ENCODE measurements at regions not wholly inside any gene's neighbourhood (a gene's known extent, or its start where the extent isn't known, plus 50 kb on each side); places are given as distances from the start of the nearest gene placed in this dataset.
"Not testable (repeated sequence)": the region's sequence is repeated elsewhere in the genome, so short reads cannot be mapped to it uniquely, and the experiment has no call there.

- TF ChIP-seq MAX (IDR thresholded peaks at IDR 0.05; ENCODE audit: low read depth, low read length) (no peak), MYC (IDR thresholded peaks at IDR 0.05; ENCODE audit: low read depth, low read length) (no peak), CTCF (IDR thresholded peaks at IDR 0.05; ENCODE audit: low read depth, low read length) (no peak), POLR2A (IDR thresholded peaks at IDR 0.05; ENCODE audit: extremely low read depth, insufficient read length) (no peak)
- no peak overlapping the region for H3K4me3 ChIP-seq (ENCODE audit: low read depth, low read length)
- DNase-seq (ENCODE audit: low read depth), result no peak
Observed at GRCh38 chr3:55269636-55270035, 217.5 kb downstream of the WNT5A start.

- TF ChIP-seq POLR2A (IDR thresholded peaks at IDR 0.05; ENCODE audit: extremely low read depth, insufficient read length) (no peak), CTCF (IDR thresholded peaks at IDR 0.05; ENCODE audit: low read depth, low read length) (no peak), MYC (IDR thresholded peaks at IDR 0.05; ENCODE audit: low read depth, low read length) (no peak), MAX (IDR thresholded peaks at IDR 0.05; ENCODE audit: low read depth, low read length) (no peak)
- no peak overlapping the region for H3K4me3 ChIP-seq (ENCODE audit: low read depth, low read length)
- no peak for DNase-seq (ENCODE audit: low read depth)
Observed at GRCh38 chr3:55269096-55269495, 218.0 kb downstream of the WNT5A start.

- H3K4me3 ChIP-seq (ENCODE audit: low read depth, low read length), result no peak overlapping the region
- TF ChIP-seq MYC (IDR thresholded peaks at IDR 0.05; ENCODE audit: low read depth, low read length) (no peak), CTCF (IDR thresholded peaks at IDR 0.05; ENCODE audit: low read depth, low read length) (no peak), MAX (IDR thresholded peaks at IDR 0.05; ENCODE audit: low read depth, low read length) (no peak), POLR2A (IDR thresholded peaks at IDR 0.05; ENCODE audit: extremely low read depth, insufficient read length) (no peak)
- DNase-seq (ENCODE audit: low read depth), result no peak
Observed at GRCh38 chr3:55267206-55267930, 219.7 kb downstream of the WNT5A start.

- no peak overlapping the region for H3K4me3 ChIP-seq (ENCODE audit: low read depth, low read length)
- DNase-seq (ENCODE audit: low read depth), result no peak
- TF ChIP-seq MYC (IDR thresholded peaks at IDR 0.05; ENCODE audit: low read depth, low read length) (no peak), POLR2A (IDR thresholded peaks at IDR 0.05; ENCODE audit: extremely low read depth, insufficient read length) (no peak), CTCF (IDR thresholded peaks at IDR 0.05; ENCODE audit: low read depth, low read length) (no peak), MAX (IDR thresholded peaks at IDR 0.05; ENCODE audit: low read depth, low read length) (no peak)
Observed at GRCh38 chr3:55264919-55265318, 222.2 kb downstream of the WNT5A start.

- DNase-seq (ENCODE audit: low read depth), result no peak
- no peak overlapping the region for H3K4me3 ChIP-seq (ENCODE audit: low read depth, low read length)
- TF ChIP-seq POLR2A (IDR thresholded peaks at IDR 0.05; ENCODE audit: extremely low read depth, insufficient read length), result no peak
- no peak for TF ChIP-seq CTCF (IDR thresholded peaks at IDR 0.05; ENCODE audit: low read depth, low read length)
- no peak for TF ChIP-seq MYC (IDR thresholded peaks at IDR 0.05; ENCODE audit: low read depth, low read length)
- no peak for TF ChIP-seq MAX (IDR thresholded peaks at IDR 0.05; ENCODE audit: low read depth, low read length)
Observed at GRCh38 chr3:55252921-55253320, 234.2 kb downstream of the WNT5A start.

GRCh38 chr3:55249156-55249555 is 237.9 kb downstream of the WNT5A start:
- DNase-seq (ENCODE audit: low read depth); H3K4me3 ChIP-seq (ENCODE audit: low read depth, low read length): not testable (repeated sequence)
